GM08714 (cell line): ENCODE measurements at regions not wholly inside any gene's neighbourhood (a gene's known extent, or its start where the extent isn't known, plus 50 kb on each side); places are given as distances from the start of the nearest gene placed in this dataset.

ENCODE experiments used
- H3K4me3 ChIP-seq: fragments of 200-500 bp; sonication (Bioruptor generic); 2 replicates; pipeline ENCODE4 v1.5.1; 2014; ENCODE audit warnings: mild to moderate bottlenecking, low read length, inconsistent platforms
- ZNF274 ChIP-seq: IDR thresholded peaks from 2 replicates; pipeline ENCODE4 v1.6.1; 2012; ENCODE audit warnings: mild to moderate bottlenecking, low read depth, low read length

GRCh38 chr6:74167511-74167910, 471.5 kb downstream of the CD109 start:
- H3K4me3 ChIP-seq, result no peak overlapping the region
- no peak for TF ChIP-seq ZNF274

- TF ChIP-seq ZNF274, result no peak
- no peak overlapping the region for H3K4me3 ChIP-seq
Observed at GRCh38 chr6:74166849-74167248, 470.8 kb downstream of the CD109 start.

- TF ChIP-seq ZNF274, result no peak
- H3K4me3 ChIP-seq, result no peak overlapping the region
Observed at GRCh38 chr6:74161380-74161779, 465.4 kb downstream of the CD109 start.

- TF ChIP-seq ZNF274, result no peak
- no peak overlapping the region for H3K4me3 ChIP-seq
Observed at GRCh38 chr6:74152096-74152675, 456.2 kb downstream of the CD109 start.

- H3K4me3 ChIP-seq, result no peak overlapping the region
- TF ChIP-seq ZNF274, result no peak
Observed at GRCh38 chr6:74145931-74146330, 449.9 kb downstream of the CD109 start.

- no peak for TF ChIP-seq ZNF274
Observed at GRCh38 chr6:74137911-74138310, 441.9 kb downstream of the CD109 start.

GRCh38 chr6:74134327-74134726, 438.3 kb downstream of the CD109 start:
- TF ChIP-seq ZNF274, result no peak
- H3K4me3 ChIP-seq, result no peak overlapping the region

More at GRCh38 chr6:74137911-74138310, 441.9 kb downstream of the CD109 start:
- no peak overlapping the region for H3K4me3 ChIP-seq

GRCh38 chr6:74133073-74133472, 437.1 kb downstream of the CD109 start:
- no peak overlapping the region for H3K4me3 ChIP-seq
- TF ChIP-seq ZNF274, result no peak

- no peak overlapping the region for H3K4me3 ChIP-seq
- TF ChIP-seq ZNF274, result no peak
Observed at GRCh38 chr6:74130641-74131040, 434.6 kb downstream of the CD109 start.

GRCh38 chr6:74128536-74128935, 432.5 kb downstream of the CD109 start:
- no peak overlapping the region for H3K4me3 ChIP-seq
- no peak for TF ChIP-seq ZNF274

- no peak for TF ChIP-seq ZNF274
- no peak overlapping the region for H3K4me3 ChIP-seq
Observed at GRCh38 chr6:74117113-74117512, 421.1 kb downstream of the CD109 start.

GRCh38 chr6:74115674-74116073, 419.7 kb downstream of the CD109 start:
- no peak for TF ChIP-seq ZNF274
- H3K4me3 ChIP-seq, result no peak overlapping the region

GRCh38 chr6:74114428-74114827, 418.4 kb downstream of the CD109 start:
- TF ChIP-seq ZNF274, result no peak
- no peak overlapping the region for H3K4me3 ChIP-seq

GRCh38 chr6:74113901-74114300, 417.9 kb downstream of the CD109 start:
- no peak for TF ChIP-seq ZNF274
- no peak overlapping the region for H3K4me3 ChIP-seq

- no peak for TF ChIP-seq ZNF274
- no peak overlapping the region for H3K4me3 ChIP-seq
Observed at GRCh38 chr6:74103417-74103816, 407.4 kb downstream of the CD109 start.

- no peak overlapping the region for H3K4me3 ChIP-seq
- no peak for TF ChIP-seq ZNF274
Observed at GRCh38 chr6:74100719-74101287, 404.8 kb downstream of the CD109 start.
